GM20000 (cell line): ENCODE measurements at regions not wholly inside any gene's neighbourhood (a gene's known extent, or its start where the extent isn't known, plus 50 kb on each side); places are given as distances from the start of the nearest gene placed in this dataset.

Source experiments
- DNase-seq: peaks from one replicate; pipeline ENCODE4 v3.0.0; 2012; ENCODE audit warnings: low spot score
- CTCF ChIP-seq: IDR thresholded peaks from 2 replicates; pipeline ENCODE4 v1.5.1; 2012; ENCODE audit warnings: mild to moderate bottlenecking, control low read depth; ENCODE audit errors: extremely low read depth, missing control alignments

DNA sequence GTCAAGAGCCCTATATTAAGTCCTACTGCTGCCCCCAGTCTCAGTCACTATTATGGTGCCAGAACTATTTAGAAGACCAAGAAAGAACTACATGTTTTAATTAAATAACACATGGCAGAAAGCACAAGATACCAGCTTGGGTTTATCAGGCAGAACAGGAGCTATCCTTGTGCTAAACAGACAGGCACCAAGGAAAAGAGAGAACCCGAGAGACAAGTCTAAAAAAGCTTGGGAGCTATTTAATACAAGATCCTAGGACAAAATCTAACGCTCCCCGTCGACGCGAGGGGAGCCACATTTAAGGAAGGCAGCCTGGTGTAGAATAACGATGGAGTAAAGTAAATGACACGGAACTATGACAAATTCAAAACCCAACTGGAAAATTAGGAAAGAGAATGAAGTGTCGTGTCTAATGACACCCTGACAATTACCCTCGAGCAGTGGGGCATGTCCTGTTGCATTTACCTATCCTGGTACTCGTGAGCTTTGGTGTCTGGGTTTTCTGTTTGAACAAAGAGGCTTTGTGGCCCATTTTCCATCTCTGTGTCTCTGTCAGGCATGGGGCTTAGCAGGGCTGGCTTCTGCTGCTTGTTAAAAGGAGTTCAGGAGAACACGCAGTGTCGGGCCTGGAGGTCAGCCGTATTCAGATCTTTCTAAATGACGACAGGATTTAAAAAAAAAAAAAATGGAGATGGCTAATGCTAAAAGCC, 140.6 kb downstream of the ETNK1 start:
- no peak for TF ChIP-seq CTCF
- no peak for DNase-seq

DNA sequence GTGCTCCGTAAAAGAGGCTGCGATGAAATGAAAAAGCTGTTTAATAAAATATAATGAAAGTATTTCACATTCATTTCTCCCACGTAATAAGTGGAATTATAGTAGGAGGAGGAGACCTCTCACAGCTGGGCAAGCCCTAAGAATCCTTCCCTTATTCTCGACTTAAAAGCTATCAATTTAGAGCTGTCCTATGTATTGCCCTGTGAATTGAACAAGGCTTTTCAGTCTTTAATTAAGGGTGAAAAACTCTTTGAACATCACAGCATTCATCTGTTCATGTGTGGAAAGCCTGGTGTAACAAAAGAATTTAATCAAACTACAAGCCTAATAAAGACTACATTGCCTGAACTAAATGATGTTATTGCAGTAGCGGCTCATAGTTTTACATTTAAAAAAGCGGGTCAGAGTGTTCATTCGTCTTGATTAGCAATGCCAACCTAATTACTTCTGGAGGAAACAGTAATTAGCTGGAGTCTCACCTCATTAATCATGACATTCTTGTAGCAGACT, 142.0 kb downstream of the ETNK1 start:
- no peak for DNase-seq

GRCh38 chr12:22781339-22781738, 156.4 kb downstream of the ETNK1 start:
- no peak for DNase-seq
- no peak for TF ChIP-seq CTCF

More for the DNA sequence above, 142.0 kb downstream of the ETNK1 start:
- no peak for TF ChIP-seq CTCF

DNA sequence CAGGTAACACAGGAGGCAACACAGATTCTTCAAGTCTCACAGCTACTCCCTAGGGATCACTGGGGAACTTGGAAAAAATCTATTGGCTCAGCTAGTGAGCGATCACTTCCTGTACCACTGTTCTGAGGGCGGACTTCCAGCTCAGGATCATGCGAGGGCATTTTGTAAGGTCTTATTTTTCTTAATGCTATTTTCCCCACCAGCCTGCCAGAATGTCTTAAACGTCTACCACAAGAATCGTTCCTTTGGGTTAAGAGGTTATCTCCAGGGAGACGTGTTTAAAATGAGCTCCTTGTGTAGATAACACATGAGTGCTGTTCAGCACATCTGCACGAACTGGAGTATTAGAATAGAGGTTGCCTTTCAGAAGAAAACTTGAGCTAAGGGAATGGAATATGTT, 162.6 kb downstream of the ETNK1 start:
- TF ChIP-seq CTCF: no peak
- DNase-seq: no peak

GRCh38 chr12:22788913-22789312, 163.9 kb downstream of the ETNK1 start:
- TF ChIP-seq CTCF: no peak
- DNase-seq: no peak

GRCh38 chr12:22792138-22792537, 167.2 kb downstream of the ETNK1 start:
- no peak for DNase-seq

More at GRCh38 chr12:22792138-22792537, 167.2 kb downstream of the ETNK1 start:
- TF ChIP-seq CTCF: no peak
